ENCODE measurements at regions not wholly inside any gene's neighbourhood (a gene's known extent, or its start where the extent isn't known, plus 50 kb on each side); places are given as distances from the start of the nearest gene placed in this dataset.
"Not testable (repeated sequence)": the region's sequence is repeated elsewhere in the genome, so short reads cannot be mapped to it uniquely, and the experiment has no call there.

DNA sequence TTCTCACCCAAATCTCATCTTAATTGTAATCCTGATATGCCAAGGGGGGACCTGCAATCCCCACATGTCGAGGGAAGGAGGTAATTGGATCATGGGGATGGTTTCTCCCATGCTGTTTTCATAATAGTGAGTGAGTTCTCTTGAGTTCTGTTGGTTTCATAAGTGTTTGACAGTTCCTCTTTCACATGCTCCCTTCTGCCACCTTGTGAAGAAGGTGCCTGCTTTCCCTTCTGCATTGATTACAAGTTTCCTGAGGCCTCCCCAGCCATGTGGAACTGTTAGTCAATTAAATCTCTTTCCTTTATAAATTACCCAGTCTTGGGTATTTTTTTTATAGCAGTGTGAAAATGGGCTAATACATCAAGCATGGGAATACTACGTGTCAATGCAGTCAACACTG, 925.0 kb upstream of the MAN1A1 start:
- Mint-ChIP-seq H3K27ac (peak overlapping the region; percentile 17), H3K9me3 (peaks cover 4% of the 10 kb centered on the region), H3K36me3 (no peaks in the 10 kb centered on the region), H3K4me3 (no peak overlapping the region), H3K4me1 (peaks cover 12% of the 10 kb centered on the region), H3K27me3 (no peaks in the 10 kb centered on the region)
- peak in 1 of 2 donors; percentile 1 for DNase-seq (ENCODE audit: low spot score in 2 of 2)
- peak; percentile 88 for ATAC-seq (ENCODE audit: low read depth)

GRCh38 chr6:120273411-120273810, 923.9 kb upstream of the MAN1A1 start:
- no peaks in the 10 kb centered on the region for H3K36me3 Mint-ChIP-seq
- H3K27me3 Mint-ChIP-seq: no peaks in the 10 kb centered on the region
- no peak overlapping the region for H3K27ac Mint-ChIP-seq
- DNase-seq (ENCODE audit: low spot score in 2 of 2) (no peak), ATAC-seq (ENCODE audit: low read depth) (no peak)
- peaks cover 4% of the 10 kb centered on the region for H3K9me3 Mint-ChIP-seq
- H3K4me1 Mint-ChIP-seq: peaks cover 12% of the 10 kb centered on the region
- no peak overlapping the region for H3K4me3 Mint-ChIP-seq

GRCh38 chr6:120272038-120272437, 922.5 kb upstream of the MAN1A1 start:
- no peaks in the 10 kb centered on the region for H3K36me3 Mint-ChIP-seq
- no peak for ATAC-seq (ENCODE audit: low read depth)
- DNase-seq (ENCODE audit: low spot score in 2 of 2): no peak
- H3K4me1 Mint-ChIP-seq: peaks cover 12% of the 10 kb centered on the region
- H3K9me3 Mint-ChIP-seq: peaks cover 5% of the 10 kb centered on the region
- H3K27ac Mint-ChIP-seq: no peak overlapping the region
- no peaks in the 10 kb centered on the region for H3K27me3 Mint-ChIP-seq
- H3K4me3 Mint-ChIP-seq: no peak overlapping the region

DNA sequence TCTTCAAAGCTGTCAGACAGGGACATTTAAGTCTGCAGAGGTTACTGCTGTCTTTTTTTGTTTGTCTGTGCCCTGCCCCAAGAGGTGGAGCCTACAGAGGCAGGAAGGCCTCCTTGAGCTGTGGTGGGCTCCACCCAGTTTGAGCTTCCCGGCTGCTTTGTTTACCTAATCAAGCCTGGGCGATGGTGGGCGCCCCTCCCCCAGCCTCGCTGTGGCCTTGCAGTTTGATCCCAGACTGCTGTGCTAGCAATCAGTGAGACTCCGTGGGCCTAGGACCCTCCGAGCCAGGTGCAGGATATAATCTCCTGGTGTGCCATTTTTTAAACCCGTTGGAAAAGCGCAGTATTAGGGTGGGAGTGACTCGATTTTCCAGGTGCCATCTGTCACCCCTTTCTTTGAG, 918.7 kb upstream of the MAN1A1 start:
- DNase-seq (ENCODE audit: low spot score in 2 of 2); H3K9me3 Mint-ChIP-seq; H3K27ac Mint-ChIP-seq; ATAC-seq (ENCODE audit: low read depth); H3K4me3 Mint-ChIP-seq; H3K4me1 Mint-ChIP-seq; H3K36me3 Mint-ChIP-seq; H3K27me3 Mint-ChIP-seq: not testable (repeated sequence)

DNA sequence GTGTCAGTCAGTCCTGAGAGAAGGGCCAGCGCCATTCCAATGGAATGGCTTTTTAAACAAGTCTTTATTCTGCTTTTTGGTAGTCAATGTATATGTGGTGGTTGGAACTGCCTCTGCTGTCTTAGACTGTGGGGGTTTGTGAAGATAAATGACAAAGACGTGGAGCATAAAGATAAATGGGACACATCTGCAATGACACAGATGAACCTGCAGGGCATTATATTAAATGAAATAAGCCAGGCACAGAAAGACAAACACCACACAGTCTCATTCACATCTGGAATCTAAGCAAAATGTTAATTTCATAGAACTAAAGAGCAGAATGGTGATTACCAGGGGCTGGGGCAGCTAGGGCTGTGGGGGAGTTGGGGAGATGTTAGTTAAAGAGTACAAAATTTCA, 912.8 kb upstream of the MAN1A1 start:
- no peak for DNase-seq (ENCODE audit: low spot score in 2 of 2)

DNA sequence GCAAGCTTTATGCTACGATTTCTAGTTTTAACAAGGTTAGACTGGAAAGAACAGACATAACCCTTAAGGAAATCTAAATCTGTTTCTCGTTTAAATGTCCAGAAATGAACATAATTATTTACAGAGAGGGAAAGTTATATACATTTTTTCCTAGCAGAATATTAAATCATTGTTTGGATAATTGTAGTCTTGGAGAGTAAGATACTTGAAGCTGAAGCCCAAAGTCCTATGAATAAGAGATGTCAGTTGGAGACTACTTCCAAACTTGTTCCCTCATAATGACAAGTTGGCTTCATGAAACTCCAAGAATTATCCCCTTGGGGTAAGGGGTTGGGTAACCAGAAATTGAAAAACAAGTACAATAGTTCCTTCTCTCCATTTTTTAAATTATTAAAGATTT, 911.1 kb upstream of the MAN1A1 start:
- Mint-ChIP-seq H3K9me3 (no peaks in the 10 kb centered on the region), H3K27me3 (no peaks in the 10 kb centered on the region), H3K4me1 (no peaks in the 10 kb centered on the region), H3K36me3 (no peaks in the 10 kb centered on the region), H3K27ac (no peak overlapping the region), H3K4me3 (no peak overlapping the region)
- DNase-seq (ENCODE audit: low spot score in 2 of 2): no peak
- no peak for ATAC-seq (ENCODE audit: low read depth)

More for the DNA sequence above, 912.8 kb upstream of the MAN1A1 start:
- Mint-ChIP-seq H3K4me1 (no peaks in the 10 kb centered on the region), H3K36me3 (no peaks in the 10 kb centered on the region), H3K27ac (no peak overlapping the region), H3K9me3 (peaks cover 2% of the 10 kb centered on the region), H3K4me3 (no peak overlapping the region), H3K27me3 (no peaks in the 10 kb centered on the region)
- ATAC-seq (ENCODE audit: low read depth): no peak

GRCh38 chr6:120254651-120255050, 905.1 kb upstream of the MAN1A1 start:
- H3K27me3 Mint-ChIP-seq: no peaks in the 10 kb centered on the region
- ATAC-seq (ENCODE audit: low read depth) (no peak), DNase-seq (ENCODE audit: low spot score in 2 of 2) (no peak)
- no peaks in the 10 kb centered on the region for H3K4me1 Mint-ChIP-seq
- H3K9me3 Mint-ChIP-seq: no peaks in the 10 kb centered on the region
- H3K36me3 Mint-ChIP-seq: no peaks in the 10 kb centered on the region
- H3K27ac Mint-ChIP-seq: no peak overlapping the region
- no peak overlapping the region for H3K4me3 Mint-ChIP-seq

DNA sequence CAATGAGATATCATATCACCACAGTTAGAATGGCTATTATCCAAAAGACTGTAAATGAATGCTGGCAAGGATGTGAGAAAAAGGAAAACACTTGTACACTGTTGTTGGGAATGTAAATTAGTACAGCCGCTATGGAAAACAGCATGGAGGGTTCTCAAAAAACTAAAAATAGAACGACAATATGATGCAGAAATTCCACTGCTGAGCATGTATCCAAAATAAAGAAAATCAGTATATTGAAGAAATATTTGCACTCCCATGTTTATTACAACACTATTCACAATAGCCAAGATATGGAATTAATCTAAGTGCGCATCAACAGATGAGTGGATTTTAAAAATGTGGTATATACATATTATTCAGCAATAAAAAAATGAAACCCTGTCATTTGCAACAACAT, 898.9 kb upstream of the MAN1A1 start:
- no peak overlapping the region for H3K4me3 Mint-ChIP-seq
- H3K9me3 Mint-ChIP-seq: peaks cover 4% of the 10 kb centered on the region
- H3K27ac Mint-ChIP-seq: no peak overlapping the region
- H3K36me3 Mint-ChIP-seq: no peaks in the 10 kb centered on the region
- H3K4me1 Mint-ChIP-seq: no peaks in the 10 kb centered on the region
- DNase-seq (ENCODE audit: low spot score in 2 of 2): no peak
- no peaks in the 10 kb centered on the region for H3K27me3 Mint-ChIP-seq
- no peak for ATAC-seq (ENCODE audit: low read depth)

DNA sequence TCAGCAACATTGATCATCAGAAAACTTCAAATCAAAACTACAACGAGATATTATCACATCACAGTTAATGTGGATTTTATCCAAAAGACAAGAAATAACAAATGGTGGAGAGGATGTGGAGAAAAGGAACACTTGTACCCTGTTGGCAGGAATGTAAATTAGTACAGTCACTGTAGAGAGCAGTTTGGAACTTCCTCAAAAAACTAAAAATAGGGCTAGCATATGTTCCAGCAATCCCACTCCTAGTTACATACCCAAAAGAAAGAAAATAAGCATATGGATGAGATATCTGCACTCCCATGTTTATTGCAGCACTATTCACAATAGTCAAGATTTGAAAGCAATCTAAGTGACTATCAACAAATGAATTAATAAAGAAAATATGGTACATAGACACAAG, 887.7 kb upstream of the MAN1A1 start:
- Mint-ChIP-seq H3K27ac (no peak overlapping the region), H3K36me3 (no peaks in the 10 kb centered on the region), H3K9me3 (peaks cover 9% of the 10 kb centered on the region), H3K27me3 (no peaks in the 10 kb centered on the region), H3K4me3 (no peak overlapping the region), H3K4me1 (no peaks in the 10 kb centered on the region)
- ATAC-seq (ENCODE audit: low read depth) (no peak), DNase-seq (ENCODE audit: low spot score in 2 of 2) (no peak)

- Mint-ChIP-seq H3K27ac (no peak overlapping the region), H3K9me3 (peaks cover 9% of the 10 kb centered on the region), H3K27me3 (no peaks in the 10 kb centered on the region), H3K36me3 (no peaks in the 10 kb centered on the region), H3K4me3 (no peak overlapping the region), H3K4me1 (peaks cover 2% of the 10 kb centered on the region)
- ATAC-seq (ENCODE audit: low read depth) (no peak), DNase-seq (ENCODE audit: low spot score in 2 of 2) (no peak)
Measured at GRCh38 chr6:120230008-120230407, 880.4 kb upstream of the MAN1A1 start.

- Mint-ChIP-seq H3K4me1 (peaks cover 2% of the 10 kb centered on the region), H3K4me3 (no peak overlapping the region), H3K27ac (no peak overlapping the region), H3K9me3 (peaks cover 5% of the 10 kb centered on the region), H3K36me3 (no peaks in the 10 kb centered on the region), H3K27me3 (no peaks in the 10 kb centered on the region)
- ATAC-seq (ENCODE audit: low read depth): no peak
- DNase-seq (ENCODE audit: low spot score in 2 of 2): no peak
Measured at GRCh38 chr6:120228297-120228696, 878.7 kb upstream of the MAN1A1 start.

DNA sequence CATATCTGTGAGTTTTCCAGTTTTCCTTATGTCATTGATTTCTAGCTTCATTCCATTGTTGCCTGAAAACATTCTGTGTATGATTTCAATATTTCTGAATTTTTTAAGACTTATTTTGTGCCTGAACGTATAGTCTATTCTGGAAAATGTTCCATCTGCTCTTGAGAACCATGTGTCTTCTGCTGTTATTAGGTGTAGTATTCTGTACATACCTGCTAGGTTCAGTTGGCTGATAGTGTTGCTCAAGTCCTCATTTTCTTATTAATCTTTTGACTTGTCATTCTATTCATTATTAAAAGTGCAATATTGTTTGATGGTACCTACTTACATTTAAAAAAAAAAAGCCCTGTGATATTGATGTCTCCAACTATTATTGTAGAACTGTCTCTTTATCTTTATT, 869.8 kb upstream of the MAN1A1 start:
- no peak overlapping the region for H3K27ac Mint-ChIP-seq
- no peak overlapping the region for H3K4me3 Mint-ChIP-seq
- H3K36me3 Mint-ChIP-seq: no peaks in the 10 kb centered on the region
- H3K4me1 Mint-ChIP-seq: no peaks in the 10 kb centered on the region
- ATAC-seq (ENCODE audit: low read depth) (no peak), DNase-seq (ENCODE audit: low spot score in 2 of 2) (no peak)
- H3K27me3 Mint-ChIP-seq: no peaks in the 10 kb centered on the region
- no peaks in the 10 kb centered on the region for H3K9me3 Mint-ChIP-seq

DNA sequence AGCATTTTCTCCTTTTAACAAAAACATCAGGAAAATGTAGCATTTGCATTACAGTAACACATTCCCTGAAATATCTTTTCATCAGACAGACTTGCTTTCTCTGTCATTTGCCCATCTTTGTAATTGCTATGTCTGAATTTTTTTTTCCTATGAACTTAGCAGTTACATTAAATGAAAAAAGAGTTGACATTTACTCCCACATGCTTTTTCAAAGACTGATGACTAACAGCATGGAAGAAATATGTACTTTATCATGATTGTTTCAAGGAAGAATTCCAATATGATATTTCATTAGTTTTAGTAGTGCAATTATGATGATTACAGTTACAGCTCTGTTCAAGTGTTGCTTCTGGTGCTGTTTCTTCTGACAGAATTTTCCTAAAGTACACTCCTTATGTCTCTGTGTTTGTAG, 864.5 kb upstream of the MAN1A1 start:
- DNase-seq (ENCODE audit: low spot score in 2 of 2) (no peak), ATAC-seq (ENCODE audit: low read depth) (no peak)
- H3K27me3 Mint-ChIP-seq: no peaks in the 10 kb centered on the region
- H3K4me1 Mint-ChIP-seq: no peaks in the 10 kb centered on the region
- H3K9me3 Mint-ChIP-seq: peaks cover 1% of the 10 kb centered on the region
- H3K4me3 Mint-ChIP-seq: no peak overlapping the region
- no peak overlapping the region for H3K27ac Mint-ChIP-seq
- no peaks in the 10 kb centered on the region for H3K36me3 Mint-ChIP-seq

- no peak overlapping the region for H3K27ac Mint-ChIP-seq
- no peaks in the 10 kb centered on the region for H3K36me3 Mint-ChIP-seq
- no peaks in the 10 kb centered on the region for H3K4me1 Mint-ChIP-seq
- no peaks in the 10 kb centered on the region for H3K27me3 Mint-ChIP-seq
- no peak overlapping the region for H3K4me3 Mint-ChIP-seq
- ATAC-seq (ENCODE audit: low read depth) (no peak), DNase-seq (ENCODE audit: low spot score in 2 of 2) (no peak)
- H3K9me3 Mint-ChIP-seq: peaks cover 1% of the 10 kb centered on the region
Measured at GRCh38 chr6:120211955-120212792, 862.6 kb upstream of the MAN1A1 start.

GRCh38 chr6:120202878-120203277, 853.3 kb upstream of the MAN1A1 start:
- Mint-ChIP-seq H3K9me3 (no peaks in the 10 kb centered on the region), H3K36me3 (no peaks in the 10 kb centered on the region), H3K27me3 (no peaks in the 10 kb centered on the region), H3K4me3 (no peak overlapping the region), H3K27ac (no peak overlapping the region), H3K4me1 (no peaks in the 10 kb centered on the region)
- no peak for ATAC-seq (ENCODE audit: low read depth)
- no peak for DNase-seq (ENCODE audit: low spot score in 2 of 2)

Data from memory B cell (primary cell).